ENCODE measurements at regions not wholly inside any gene's neighbourhood (a gene's known extent, or its start where the extent isn't known, plus 50 kb on each side); places are given as distances from the start of the nearest gene placed in this dataset.

GRCh38 chr10:78212060-78212785 is 178.6 kb downstream of the RPS24 start:
- peak; percentile 73 for DNase-seq
- Histone ChIP-seq H3K27ac (ENCODE audit: low read depth in 2 of 2, low read length in 1 of 2) (peak overlapping the region in 1 of 2 experiments; percentile 87; a peak in 2 of 4 replicates), H4K20me1 (ENCODE audit: insufficient read depth) (no peaks in the 10 kb centered on the region), H3K9ac (no peak overlapping the region), H3K27me3 (ENCODE audit: insufficient read depth) (no peaks in the 10 kb centered on the region), H3K4me2 (no peak overlapping the region), H2AFZ (ENCODE audit: low read depth) (no peak overlapping the region), H3K36me3 (replicated peaks in 1 of 2; ENCODE audit: control insufficient read depth in 1 of 2, insufficient read depth in 2 of 2, low read length in 1 of 2) (no peaks in the 10 kb centered on the region), H3K79me2 (ENCODE audit: insufficient read depth) (no peaks in the 10 kb centered on the region), H3K9me2 (no peaks in the 10 kb centered on the region), H3K4me1 (ENCODE audit: control insufficient read depth in 1 of 2, insufficient read depth in 2 of 2, low read depth in 1 of 2, low read length in 1 of 2) (peaks cover 16 to 64% of the 10 kb centered on the region in 2 experiments; a peak in 3 of 4 replicates), H3F3A (replicated peaks; ENCODE audit: insufficient read depth) (peaks cover 5% of the 10 kb centered on the region), H3K9me3 (no peaks in the 10 kb centered on the region), H3K4me3 (ENCODE audit: low read depth in 2 of 2, low read length in 1 of 2) (no peak overlapping the region)
- TF ChIP-seq POLR2AphosphoS5 (IDR thresholded peaks at IDR 0.05; ENCODE audit: low read depth, low read length) (no peak), IRF3 (IDR thresholded peaks at IDR 0.05; ENCODE audit: low read depth, low read length) (no peak), TEAD4 (IDR thresholded peaks at IDR 0.05; ENCODE audit: borderline replicate concordance, insufficient read depth) (no peak), SIN3A (IDR thresholded peaks at IDR 0.05; ENCODE audit: borderline replicate concordance, low read depth, low read length) (no peak), FOXJ3 (CRISPR knock-in tag; IDR thresholded peaks at IDR 0.05) (0 out of 2 replicates have a peak, but pooled peaks have one; percentile 54), RAD21 (IDR thresholded peaks at IDR 0.05; ENCODE audit: low read length) (peak; percentile 44), FOXM1 (IDR thresholded peaks at IDR 0.05; ENCODE audit: low read depth) (no peak), EP300 (IDR thresholded peaks at IDR 0.05; ENCODE audit: borderline replicate concordance in 1 of 2, low read depth in 1 of 2, low read length in 1 of 2) (peak in 1 of 2 experiments; percentile 79; a peak in 1 of 4 replicates), NFIC (IDR thresholded peaks at IDR 0.05; ENCODE audit: borderline replicate concordance) (no peak), CHD2 (IDR thresholded peaks at IDR 0.05; ENCODE audit: low read length, partially characterized antibody) (peak; percentile 55), EZH2phosphoT487 (IDR thresholded peaks at IDR 0.05; ENCODE audit: borderline replicate concordance, low read depth) (no peak), ELF1 (IDR thresholded peaks at IDR 0.05) (no peak), SMC3 (IDR thresholded peaks at IDR 0.05; ENCODE audit: low read depth, low read length) (peak; percentile 33; the same call in 1 of the 2 replicates), RCOR1 (IDR thresholded peaks at IDR 0.05; ENCODE audit: low read length) (peak; percentile 80), GATA2 (CRISPR knock-in tag; IDR thresholded peaks at IDR 0.05) (peak; percentile 16; the same call in 1 of the 2 replicates), RFX5 (IDR thresholded peaks at IDR 0.05; ENCODE audit: low read length) (no peak)
- POLR2A ChIA-PET: interaction anchor here (0.9 kb wide), 1 partner anchor 48 kb away, joined by 3 read pairs; no protein-coding TSS in a partner anchor
- WGBS (ENCODE audit: low lambda C conversion rate): 95% methylated on average over 5 of the region's 10 CpGs
- CTCF ChIA-PET: interaction anchor here (0.6 to 6.7 kb wide), 12 partner anchors 11 to 175 kb away, joined by 3 to 67 read pairs (median 4); no protein-coding TSS in a partner anchor

- Histone ChIP-seq H3K27ac (ENCODE audit: low read depth in 2 of 2, low read length in 1 of 2) (peak overlapping the region in 1 of 2 experiments; percentile 87; a peak in 2 of 4 replicates), H4K20me1 (ENCODE audit: insufficient read depth) (no peaks in the 10 kb centered on the region), H3K9ac (no peak overlapping the region), H3K79me2 (ENCODE audit: insufficient read depth) (no peaks in the 10 kb centered on the region), H3K4me2 (no peak overlapping the region), H3K9me3 (no peaks in the 10 kb centered on the region), H3K4me3 (ENCODE audit: low read depth in 2 of 2, low read length in 1 of 2) (no peak overlapping the region), H3F3A (replicated peaks; ENCODE audit: insufficient read depth) (no peaks in the 10 kb centered on the region), H2AFZ (ENCODE audit: low read depth) (no peak overlapping the region), H3K27me3 (ENCODE audit: insufficient read depth) (no peaks in the 10 kb centered on the region), H3K4me1 (ENCODE audit: control insufficient read depth in 1 of 2, insufficient read depth in 2 of 2, low read depth in 1 of 2, low read length in 1 of 2) (peaks cover 11 to 66% of the 10 kb centered on the region in 2 experiments; a peak in 3 of 4 replicates), H3K9me2 (no peaks in the 10 kb centered on the region), H3K36me3 (replicated peaks in 1 of 2; ENCODE audit: control insufficient read depth in 1 of 2, insufficient read depth in 2 of 2, low read length in 1 of 2) (no peaks in the 10 kb centered on the region)
- 93% methylated on average over 7 of the region's 7 CpGs for WGBS (ENCODE audit: low lambda C conversion rate)
- DNase-seq: no peak
- ChIA-PET POLR2A (interaction anchor here (0.9 kb wide), 1 partner anchor 47 kb away, joined by 3 read pairs; no protein-coding TSS in a partner anchor), CTCF (interaction anchor here (0.6 to 6.7 kb wide), 12 partner anchors 11 to 175 kb away, joined by 3 to 67 read pairs (median 4); no protein-coding TSS in a partner anchor)
- no peak for TF ChIP-seq RCOR1 (IDR thresholded peaks at IDR 0.05; ENCODE audit: low read length)
- TF ChIP-seq ZBTB33 (IDR thresholded peaks at IDR 0.05; ENCODE audit: borderline replicate concordance, low read depth): no peak
- TF ChIP-seq GABPA (IDR thresholded peaks at IDR 0.05; ENCODE audit: low read depth): no peak
- no peak for TF ChIP-seq SIN3A (IDR thresholded peaks at IDR 0.05; ENCODE audit: borderline replicate concordance, low read depth, low read length)
- no peak for TF ChIP-seq RAD21 (IDR thresholded peaks at IDR 0.05; ENCODE audit: low read length)
- no peak for TF ChIP-seq YY1 (IDR thresholded peaks at IDR 0.05; ENCODE audit: low read depth)
- TF ChIP-seq EZH2phosphoT487 (IDR thresholded peaks at IDR 0.05; ENCODE audit: borderline replicate concordance, low read depth): no peak
- TF ChIP-seq RFX5 (IDR thresholded peaks at IDR 0.05; ENCODE audit: low read length): no peak
- no peak for TF ChIP-seq CHD2 (IDR thresholded peaks at IDR 0.05; ENCODE audit: low read length, partially characterized antibody)
- no peak for TF ChIP-seq RXRA (IDR thresholded peaks at IDR 0.05; ENCODE audit: borderline replicate concordance, low read depth)
- no peak for TF ChIP-seq ELF1 (IDR thresholded peaks at IDR 0.05)
- no peak for TF ChIP-seq MAX (IDR thresholded peaks at IDR 0.05; ENCODE audit: low read depth)
- TF ChIP-seq PBX3 (IDR thresholded peaks at IDR 0.05): no peak
- no peak for TF ChIP-seq MXI1 (IDR thresholded peaks at IDR 0.05; ENCODE audit: low read depth, low read length)
Measured at GRCh38 chr10:78212786-78213175, 179.1 kb downstream of the RPS24 start.
